ENCODE measurements at regions not wholly inside any gene's neighbourhood (a gene's known extent, or its start where the extent isn't known, plus 50 kb on each side); places are given as distances from the start of the nearest gene placed in this dataset.
"Not testable (repeated sequence)": the region's sequence is repeated elsewhere in the genome, so short reads cannot be mapped to it uniquely, and the experiment has no call there.

DNA sequence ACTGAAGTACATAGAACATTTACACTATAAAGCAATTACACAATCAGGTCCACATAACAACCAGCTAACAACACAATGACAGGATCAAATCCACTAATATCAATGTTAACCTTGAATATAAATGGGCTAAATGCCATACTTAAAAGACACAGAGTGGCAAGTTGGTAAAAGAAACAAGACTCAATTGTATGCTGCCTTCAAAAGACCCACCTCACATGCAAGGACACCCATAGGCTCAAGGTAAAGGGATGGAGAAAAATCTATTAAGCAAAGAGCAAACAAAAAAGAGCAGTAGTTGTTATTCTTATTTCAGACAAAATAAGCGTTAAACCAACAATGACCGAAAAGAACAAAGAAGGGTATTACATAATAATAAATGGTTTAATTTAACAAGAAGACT, 183.3 kb downstream of the PYDC2 start:
- DNase-seq (ENCODE audit: low spot score): no peak

DNA sequence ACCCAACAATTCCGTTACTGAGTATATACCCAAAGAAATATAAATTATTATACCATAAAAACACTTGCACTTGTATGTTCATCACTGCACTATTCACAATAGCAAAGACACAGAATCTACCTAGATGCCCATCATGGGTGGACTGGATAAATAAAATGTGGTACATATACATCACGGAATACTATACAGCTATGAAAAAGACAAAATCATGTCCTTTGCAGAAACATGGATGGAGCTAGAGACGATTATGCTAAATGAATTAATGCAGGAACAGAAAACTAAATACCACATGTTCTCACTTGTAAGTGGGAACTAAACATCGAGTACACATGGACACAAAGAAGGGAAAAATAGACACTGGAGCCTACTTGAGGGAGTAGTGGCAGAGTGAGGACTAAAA, 185.3 kb downstream of the PYDC2 start:
- DNase-seq (ENCODE audit: low spot score): no peak

DNA sequence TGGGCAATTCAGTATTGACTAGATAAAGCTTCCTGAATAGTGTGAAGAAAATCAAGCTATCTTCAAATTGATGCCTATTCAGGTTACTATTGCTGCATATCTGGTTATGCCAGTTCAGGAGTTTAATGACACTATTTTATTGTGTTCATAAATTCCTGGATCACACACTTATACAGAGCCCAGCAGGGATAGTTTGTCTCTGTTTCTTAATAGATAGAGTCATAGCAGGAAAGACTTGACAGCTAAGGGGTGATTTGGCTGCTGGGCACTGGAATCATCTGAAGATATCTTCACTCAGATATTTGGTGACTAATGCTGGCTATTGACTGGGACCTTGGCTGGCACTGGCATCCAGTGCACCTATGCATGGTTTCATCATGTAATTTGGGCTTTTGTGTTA, 187.8 kb downstream of the PYDC2 start:
- DNase-seq (ENCODE audit: low spot score): no peak

DNA sequence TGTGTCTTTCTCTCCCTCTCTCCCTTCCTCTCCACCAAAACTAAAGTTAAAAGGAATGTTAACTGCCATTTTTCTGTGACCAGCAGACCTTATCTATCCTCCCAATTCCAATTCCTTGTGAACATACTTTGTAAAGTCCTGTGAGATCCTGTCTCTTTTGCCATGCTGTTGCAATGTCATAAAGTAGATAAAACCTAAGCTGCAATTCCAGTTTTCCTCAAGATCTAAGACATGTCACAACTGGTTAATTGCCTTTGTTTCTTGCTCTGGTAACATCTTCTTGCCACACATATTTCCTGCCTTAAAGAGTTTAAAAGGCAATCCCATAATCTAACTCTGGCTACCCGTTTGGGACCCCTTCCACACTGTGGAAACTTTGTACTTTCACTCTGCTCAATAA, 188.7 kb downstream of the PYDC2 start:
- no peak for DNase-seq (ENCODE audit: low spot score)

DNA sequence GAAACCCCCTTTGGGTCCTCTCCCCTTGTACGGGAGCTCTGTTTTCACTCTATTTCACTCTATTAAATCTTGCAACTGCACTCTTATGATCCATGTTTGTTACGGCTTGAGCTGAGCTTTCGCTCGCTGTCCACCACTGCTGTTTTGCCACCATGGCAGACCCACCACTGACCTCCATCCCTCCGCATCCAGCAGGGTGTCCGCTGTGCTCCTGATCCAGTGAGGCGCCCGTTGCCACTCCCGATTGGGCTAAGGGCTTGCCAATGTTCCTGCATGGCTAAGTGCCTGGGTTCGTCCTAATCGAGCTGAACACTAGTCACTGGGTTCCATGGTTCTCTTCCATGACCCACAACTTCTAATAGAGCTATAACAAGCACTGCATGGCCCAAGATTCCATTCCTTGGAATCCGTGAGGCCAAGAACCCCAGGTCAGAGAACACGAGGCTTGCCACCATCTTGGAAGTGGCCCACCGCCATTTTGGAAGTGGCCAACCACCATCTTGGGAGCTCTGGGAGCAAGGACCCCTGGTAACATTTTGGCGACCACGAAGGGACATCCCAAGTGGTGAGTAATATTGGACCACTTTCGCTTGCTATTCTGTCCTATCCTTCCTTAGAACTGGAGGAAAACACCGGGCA, 197.9 kb downstream of the PYDC2 start:
- not testable (repeated sequence) for DNase-seq (ENCODE audit: low spot score)

DNA sequence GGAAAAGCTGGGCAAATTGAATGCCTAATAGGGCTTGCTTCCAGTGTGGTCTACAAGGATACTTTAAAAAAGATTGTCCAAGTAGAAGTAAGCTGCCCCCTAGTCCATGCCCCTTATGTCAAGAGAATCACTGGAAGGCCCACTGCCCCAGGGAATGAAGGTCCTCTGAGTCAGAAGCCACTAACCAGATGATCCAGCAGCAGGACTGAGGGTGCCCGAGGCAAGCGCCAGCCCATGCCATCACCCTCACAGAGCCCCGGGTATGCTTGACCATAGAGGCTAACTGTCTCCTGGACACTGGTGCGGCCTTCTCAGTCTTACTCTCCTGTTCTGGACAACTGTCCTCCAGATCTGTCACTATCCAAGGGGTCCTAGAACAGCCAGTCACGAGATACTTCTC, 201.2 kb downstream of the PYDC2 start:
- DNase-seq (ENCODE audit: low spot score): not testable (repeated sequence)

DNA sequence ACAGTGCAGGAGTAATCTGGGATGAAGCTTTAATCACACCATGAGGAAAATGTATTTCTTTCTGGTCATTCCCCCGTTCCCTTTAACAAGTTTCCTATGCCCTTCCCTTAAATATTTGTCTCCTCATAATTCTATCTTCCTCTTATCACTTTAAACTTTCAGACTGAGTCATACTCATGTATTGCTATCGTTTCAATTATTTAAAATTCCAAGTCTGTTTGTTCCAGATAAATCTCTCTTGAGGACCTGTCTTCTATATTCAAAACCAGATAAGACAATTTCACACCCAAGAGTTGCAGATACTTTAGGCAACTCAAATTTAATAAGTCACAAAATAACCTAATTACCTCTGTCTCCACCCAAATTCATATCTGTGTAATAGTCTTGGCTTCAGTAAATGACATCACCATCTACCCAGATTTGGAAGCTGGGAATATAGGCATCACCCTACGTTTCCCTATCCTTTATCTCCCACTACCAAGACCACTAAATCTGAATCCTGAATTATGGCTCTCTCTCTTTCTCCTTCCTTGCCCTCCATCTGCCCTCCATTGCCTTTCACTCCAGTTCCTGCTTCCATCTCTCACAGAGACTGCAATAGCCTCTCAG, 220.1 kb downstream of the PYDC2 start:
- peak; percentile 9 for DNase-seq (ENCODE audit: low spot score)

DNA sequence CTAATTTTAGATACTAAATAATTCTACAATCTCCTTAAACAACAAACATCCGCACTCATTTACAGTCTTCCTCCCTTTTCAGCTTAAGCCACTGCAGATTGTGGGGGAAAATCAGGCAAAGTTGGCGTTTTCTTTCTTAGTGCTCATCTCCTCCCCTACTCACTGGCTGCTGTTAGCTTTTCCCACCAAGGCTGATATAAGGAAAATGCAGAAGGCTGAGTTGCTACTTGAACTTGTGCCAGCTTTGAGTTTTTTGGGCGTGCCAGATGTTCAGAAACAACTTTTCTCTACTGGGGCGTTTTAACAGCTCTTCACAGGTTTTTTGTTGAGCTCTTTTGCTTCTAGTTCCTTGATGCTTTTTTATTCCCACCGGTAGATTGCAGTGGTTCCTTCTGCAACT, 222.0 kb downstream of the PYDC2 start:
- DNase-seq (ENCODE audit: low spot score): no peak

DNA sequence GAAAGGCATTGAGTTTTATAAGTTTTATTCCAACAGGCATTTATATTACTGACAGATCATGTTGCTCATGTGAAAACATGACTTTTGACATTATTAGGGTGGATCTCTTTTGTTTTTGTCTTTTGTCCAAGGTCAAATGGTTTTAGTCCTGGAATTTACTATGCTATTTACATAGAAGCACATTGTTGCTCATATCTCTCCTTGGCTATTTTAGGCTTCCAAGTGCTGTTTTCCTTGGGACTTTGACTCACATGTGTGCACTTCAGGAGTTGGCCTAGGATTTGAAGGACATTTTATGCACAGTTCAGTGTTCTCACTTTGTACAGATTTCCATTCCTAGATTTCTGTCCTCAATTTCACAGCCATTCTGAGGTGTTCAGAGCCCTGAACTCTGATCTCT, 225.7 kb downstream of the PYDC2 start:
- no peak for DNase-seq (ENCODE audit: low spot score)

DNA sequence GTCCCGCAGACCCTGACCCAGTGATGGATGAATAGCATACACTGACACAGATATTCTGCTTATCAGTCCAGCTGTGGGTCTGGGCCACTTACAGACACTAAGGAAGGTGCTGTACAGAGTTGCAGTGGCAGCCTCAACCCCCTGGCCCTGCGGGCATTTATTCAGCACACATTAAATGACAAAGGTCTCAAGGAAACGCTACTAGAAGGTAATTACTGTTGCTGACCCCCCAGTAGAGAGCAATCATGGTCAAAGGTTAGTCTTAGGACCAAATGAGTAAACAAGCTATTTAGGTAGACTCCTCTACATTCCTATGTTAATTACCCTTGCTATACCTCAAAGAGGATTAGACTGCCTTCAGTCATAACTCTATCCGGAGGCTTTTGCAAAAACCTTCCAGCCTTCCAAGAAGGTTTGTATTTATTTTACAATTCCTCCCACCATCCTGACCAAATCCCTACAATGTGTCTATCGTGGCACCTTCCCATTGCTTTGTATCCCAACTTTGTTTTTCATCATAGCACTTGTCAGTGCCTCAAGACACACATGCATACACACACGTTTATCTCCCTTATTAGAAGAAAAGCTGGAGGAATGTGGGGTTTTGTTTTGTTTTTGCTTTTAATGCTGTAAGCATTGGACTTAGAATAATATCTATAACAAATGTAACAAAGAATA, 227.9 kb downstream of the PYDC2 start:
- no peak for DNase-seq (ENCODE audit: low spot score)

DNA sequence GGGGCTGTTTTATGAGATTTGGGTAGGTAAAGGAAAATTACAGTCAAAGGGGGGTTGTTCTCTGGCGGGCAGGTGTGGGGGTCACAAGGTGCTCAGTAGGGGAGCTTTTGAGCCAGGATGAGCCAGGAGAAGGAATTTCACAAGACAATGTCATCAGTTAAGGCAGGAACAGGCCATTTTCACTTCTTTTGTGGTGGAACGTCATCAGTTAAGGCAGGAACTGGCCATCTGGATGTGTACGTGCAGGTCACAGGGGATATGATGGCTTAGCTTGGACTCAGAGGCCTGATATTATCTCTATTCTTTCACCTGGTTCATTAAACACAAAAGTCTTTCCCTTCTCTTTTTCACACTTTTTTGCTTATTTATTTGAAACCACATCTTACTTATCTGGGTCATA, 230.2 kb downstream of the PYDC2 start:
- DNase-seq (ENCODE audit: low spot score): not testable (repeated sequence)

DNA sequence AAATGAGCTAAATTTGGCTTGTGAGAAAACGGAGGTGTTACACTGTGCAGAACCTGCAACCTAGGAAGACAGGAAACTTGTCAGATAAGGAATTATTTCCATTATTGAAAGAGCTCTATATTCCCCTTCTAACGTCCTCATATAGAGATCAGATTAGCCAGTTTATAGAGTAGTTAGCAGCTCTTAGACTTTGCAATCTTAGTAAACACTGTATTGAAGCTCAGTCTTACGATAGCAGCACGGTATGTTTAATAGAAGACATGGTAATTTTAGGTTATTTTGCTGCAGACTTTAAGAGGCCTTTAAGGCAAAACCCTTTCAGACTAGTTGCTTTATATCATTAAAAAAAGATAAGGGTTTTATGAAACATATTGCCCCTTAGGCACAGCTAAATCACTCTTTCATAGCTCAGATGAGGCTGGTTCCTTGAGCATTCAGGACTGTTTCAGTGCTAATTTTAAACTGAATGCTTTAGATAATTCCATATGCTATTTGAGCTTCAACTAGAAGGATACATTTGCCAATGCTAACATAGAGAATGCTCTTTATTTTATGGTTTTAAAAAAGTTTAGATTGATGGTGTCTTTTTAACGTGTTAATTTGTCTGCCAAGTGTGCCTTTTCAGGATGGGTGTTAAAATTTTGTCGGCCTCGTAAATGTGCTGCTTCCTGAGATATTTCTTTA, 234.3 kb downstream of the PYDC2 start:
- DNase-seq (ENCODE audit: low spot score): no peak

DNA sequence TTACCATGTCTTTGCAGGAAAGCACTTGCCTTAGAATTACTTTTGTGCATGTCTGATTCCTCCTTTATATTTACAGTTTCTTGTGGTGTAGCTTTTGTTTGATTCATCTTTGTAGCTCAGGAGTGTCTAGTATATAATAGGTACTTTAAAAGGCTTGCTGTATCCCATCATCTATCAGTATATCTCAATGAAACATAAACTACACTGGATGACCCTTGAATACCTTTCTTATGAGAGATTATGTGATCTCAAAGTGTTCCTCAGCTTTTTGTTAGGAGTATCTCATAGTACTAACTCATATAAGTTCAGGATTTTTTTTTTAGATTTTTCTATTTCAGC, 234.8 kb downstream of the PYDC2 start:
- no peak for DNase-seq (ENCODE audit: low spot score)

DNA sequence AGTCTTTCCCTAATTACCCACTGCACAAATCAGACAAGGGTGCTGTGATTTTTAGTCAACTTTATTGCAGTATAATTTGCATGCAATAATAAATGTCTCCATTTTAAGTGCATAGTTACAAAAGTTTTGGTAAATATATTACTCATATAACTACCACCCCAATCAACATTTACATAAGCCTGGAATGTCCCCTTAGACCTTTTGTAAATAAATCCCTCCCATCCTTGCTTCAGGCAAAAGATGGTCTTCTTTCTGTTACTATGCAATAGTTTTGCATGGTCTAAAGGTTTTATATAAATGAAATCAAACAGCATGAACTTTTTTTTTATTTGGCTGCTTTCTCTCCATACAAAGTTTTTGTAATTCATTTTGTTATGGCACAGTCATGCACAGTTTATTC, 235.4 kb downstream of the PYDC2 start:
- DNase-seq (ENCODE audit: low spot score): no peak

DNA sequence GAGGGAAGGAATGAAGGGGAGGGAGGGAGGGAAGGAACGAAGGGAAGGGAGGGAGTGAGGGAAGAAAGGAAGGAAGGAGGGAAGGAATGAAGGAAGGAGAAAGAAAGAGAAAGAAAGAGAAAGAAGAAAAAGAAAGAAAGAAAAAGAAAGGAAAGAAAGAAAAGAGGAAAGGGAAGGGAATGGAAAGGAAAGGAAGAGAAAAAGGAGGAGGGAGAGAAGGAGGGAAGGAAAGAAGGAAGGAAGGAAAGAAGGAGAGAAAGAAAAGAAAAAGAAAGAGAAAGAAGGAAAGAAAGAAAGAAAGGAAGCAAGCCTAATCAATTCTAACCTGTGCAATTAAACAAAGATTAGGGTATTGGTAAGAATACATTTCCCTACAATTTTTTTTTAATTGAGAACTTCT, 238.6 kb downstream of the PYDC2 start:
- DNase-seq (ENCODE audit: low spot score): no peak

DNA sequence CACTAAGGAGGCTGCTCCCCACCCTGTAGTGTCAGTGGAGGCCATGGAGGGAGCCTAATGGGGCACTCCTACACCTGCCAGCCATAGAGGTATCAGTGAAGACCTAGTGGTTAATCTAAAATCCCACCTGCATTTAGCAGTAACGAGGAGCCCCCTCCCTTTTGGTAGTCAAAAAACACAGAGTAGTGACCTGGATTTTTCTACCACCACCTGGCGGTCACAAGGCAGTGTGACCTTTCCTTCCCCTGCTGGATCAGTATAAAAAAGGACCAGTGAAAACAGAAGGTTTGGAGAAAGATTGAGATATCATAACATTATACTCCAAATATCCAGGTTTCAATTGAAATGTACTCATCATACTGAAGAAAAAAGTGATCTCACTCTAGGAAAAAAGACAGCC, 241.2 kb downstream of the PYDC2 start:
- DNase-seq (ENCODE audit: low spot score): no peak

DNA sequence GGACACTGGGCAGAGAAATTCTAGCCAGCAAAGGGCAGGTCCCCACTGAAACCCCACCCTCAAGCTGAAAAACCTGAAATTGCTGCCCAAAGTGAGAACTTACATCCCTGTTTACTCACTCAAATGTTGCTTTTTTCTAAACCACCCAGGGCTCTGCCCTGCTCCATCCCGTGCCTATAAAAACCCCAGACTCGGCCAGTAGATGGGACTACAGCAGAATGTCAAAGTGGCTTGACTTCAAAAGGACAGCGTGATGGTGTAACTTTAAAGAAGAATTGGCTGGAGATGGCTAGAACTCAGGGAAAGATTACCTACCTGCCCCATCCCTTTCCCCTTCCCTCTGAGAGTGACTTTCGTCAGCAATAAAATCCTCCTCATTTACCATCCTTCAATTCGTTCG, 246.9 kb downstream of the PYDC2 start:
- DNase-seq (ENCODE audit: low spot score): no peak

DNA sequence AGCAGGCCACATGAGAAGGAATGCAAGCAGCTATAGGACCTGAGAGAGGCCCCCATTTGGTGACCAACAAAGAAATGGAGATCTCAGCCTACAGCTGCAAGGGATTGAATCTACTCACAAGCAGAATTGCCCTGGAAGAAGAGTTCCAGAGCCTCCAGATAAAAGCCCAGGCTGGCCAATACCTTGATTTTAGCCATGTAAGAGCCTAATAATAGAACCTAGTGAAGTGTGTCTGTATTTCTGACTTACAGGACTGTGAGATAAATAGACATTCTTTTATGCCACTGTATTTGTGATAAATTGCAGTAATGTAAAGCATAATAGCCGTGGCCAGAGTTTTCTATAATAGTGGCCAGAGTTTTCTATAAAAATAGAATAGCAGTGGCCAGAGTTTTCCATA, 254.6 kb downstream of the PYDC2 start:
- DNase-seq (ENCODE audit: low spot score): no peak

DNA sequence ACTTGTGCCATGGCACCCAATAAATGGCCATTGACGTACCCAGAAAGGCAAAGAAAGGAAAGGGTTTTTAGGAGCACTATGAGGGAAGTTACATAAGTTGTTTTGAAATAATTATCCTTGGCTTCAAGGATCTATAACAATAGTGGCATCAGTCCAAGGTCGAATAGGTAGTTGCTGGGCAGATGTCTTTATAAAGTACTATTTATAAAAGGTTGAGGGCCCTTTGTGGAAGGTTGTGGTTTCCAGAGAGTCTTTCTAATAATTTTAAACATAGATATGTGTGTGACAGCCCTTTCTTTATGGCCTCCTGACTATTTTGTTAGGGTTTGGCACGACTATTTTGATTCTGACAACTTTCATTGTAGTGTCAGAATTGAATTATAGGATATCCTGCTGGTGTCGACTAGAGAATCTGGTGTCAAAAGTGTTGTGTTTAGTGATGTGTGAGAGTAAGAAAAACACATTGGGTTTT, 260.5 kb downstream of the PYDC2 start:
- no peak for DNase-seq (ENCODE audit: low spot score)

DNA sequence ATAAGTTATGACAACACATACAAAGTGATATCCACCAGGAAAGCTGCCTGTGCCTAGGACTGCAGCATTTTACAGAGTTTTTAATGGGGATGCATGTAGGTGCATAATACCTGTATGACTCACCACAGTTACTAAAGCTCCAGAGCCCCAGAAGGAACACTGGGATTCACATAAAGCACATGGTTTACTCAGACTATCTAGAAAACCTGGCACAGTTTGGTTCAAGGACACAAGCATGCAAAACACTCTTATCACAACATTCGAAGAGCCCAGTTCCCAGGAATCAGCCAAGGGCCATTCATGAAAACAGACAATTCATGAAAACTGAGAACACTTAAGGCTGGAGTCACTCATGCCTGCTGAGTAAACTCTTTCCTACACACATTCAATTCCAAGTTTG, 261.0 kb downstream of the PYDC2 start:
- no peak for DNase-seq (ENCODE audit: low spot score)

DNA sequence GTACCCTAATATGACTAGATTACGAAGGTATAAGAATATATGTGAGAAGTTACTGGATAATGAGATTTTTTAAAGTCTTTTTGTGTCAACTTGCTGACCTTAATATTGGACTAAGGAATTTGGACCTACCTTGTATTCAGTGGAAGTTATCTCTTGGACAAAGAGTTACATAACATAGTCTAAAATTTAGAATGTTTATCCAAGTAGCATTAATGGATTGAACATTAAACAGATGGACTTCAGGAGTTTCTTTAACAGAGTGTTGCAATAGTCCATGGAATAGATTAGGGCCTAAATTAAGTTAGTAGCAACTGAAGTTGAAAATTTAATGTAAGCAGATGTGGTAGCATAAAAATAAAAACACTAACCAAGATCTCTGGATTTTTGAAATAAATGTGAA, 266.4 kb downstream of the PYDC2 start:
- no peak for DNase-seq (ENCODE audit: low spot score)

DNA sequence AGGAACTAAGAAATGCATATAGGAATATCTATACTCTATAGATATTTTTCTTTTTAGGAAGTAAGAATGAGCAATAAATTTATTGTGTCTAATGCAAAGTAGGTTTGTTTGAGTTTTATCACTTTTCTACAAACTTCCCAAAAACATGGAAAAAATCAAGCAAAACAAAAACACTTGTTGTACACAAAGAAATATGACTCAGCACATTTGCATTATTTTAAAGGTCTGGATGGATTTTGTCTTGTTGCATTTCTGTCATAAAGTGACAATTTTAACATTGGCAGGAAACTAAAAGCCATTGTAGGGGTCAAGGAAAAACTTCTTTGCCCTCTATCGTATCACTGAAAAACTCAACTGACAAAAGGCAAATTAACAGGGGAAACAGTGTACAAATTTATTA, 267.2 kb downstream of the PYDC2 start:
- DNase-seq (ENCODE audit: low spot score): no peak

DNA sequence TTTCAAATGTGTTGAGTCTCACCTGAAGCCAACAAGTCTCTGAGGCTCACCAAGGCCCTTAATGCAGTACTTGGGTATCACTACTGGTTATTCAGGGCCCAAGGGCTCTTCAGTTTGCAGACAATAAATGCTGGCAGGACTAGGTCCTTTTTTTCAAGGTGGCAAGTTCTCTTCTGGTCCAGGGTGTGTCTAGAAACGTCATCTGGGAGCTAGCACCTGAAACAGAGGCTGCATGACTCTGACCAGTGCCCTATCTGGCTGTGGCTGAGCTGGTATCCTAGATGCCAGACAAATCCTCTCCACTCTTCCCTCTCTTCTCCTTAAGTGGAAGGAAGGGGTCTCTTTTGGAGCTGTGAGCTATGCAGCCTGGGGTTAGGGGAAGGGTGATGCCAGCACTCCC, 276.8 kb downstream of the PYDC2 start:
- DNase-seq (ENCODE audit: low spot score): no peak
